ENCODE measurements at regions not wholly inside any gene's neighbourhood (a gene's known extent, or its start where the extent isn't known, plus 50 kb on each side); places are given as distances from the start of the nearest gene placed in this dataset.

- intact Hi-C loops (cut with DNase I), result no loop called here
- no peak for TF ChIP-seq POLR2AphosphoS5 (IDR thresholded peaks at IDR 0.05)
- TF ChIP-seq CTCF (IDR thresholded peaks at IDR 0.05), result no peak
- no peaks in the 10 kb centered on the region for H3K36me3 ChIP-seq
- no peaks in the 10 kb centered on the region for H3K27me3 ChIP-seq (replicated peaks; ENCODE audit: insufficient read depth)
- H3K4me3 ChIP-seq, result no peak overlapping the region
- DNase-seq (ENCODE audit: low spot score), result no peak
- 55% methylated on average over 3 of the region's 3 CpGs for WGBS
- H3K9me3 ChIP-seq, result no peaks in the 10 kb centered on the region
- no peak overlapping the region for H3K27ac ChIP-seq
- no peaks in the 10 kb centered on the region for H3K4me1 ChIP-seq (replicated peaks)
Measured at GRCh38 chr4:62952366-62952765, 1456.9 kb downstream of the TECRL start.

- Histone ChIP-seq H3K27me3 (replicated peaks; ENCODE audit: insufficient read depth) (no peaks in the 10 kb centered on the region), H3K9me3 (no peaks in the 10 kb centered on the region), H3K4me3 (no peak overlapping the region), H3K27ac (no peak overlapping the region), H3K36me3 (no peaks in the 10 kb centered on the region), H3K4me1 (replicated peaks) (no peaks in the 10 kb centered on the region)
- DNase-seq (ENCODE audit: low spot score), result no peak
- no peak for TF ChIP-seq POLR2A (IDR thresholded peaks at IDR 0.05)
- intact Hi-C loops (cut with DNase I), result no loop called here
Measured at GRCh38 chr4:62948108-62948507, 1461.1 kb downstream of the TECRL start.

GRCh38 chr4:62940229-62940628 is 1469.0 kb downstream of the TECRL start:
- DNase-seq (ENCODE audit: low spot score), result no peak
- intact Hi-C loops (cut with DNase I), result no loop called here
- H3K27ac ChIP-seq, result no peak overlapping the region
- no peaks in the 10 kb centered on the region for H3K36me3 ChIP-seq
- no peaks in the 10 kb centered on the region for H3K9me3 ChIP-seq
- H3K4me1 ChIP-seq (replicated peaks), result no peaks in the 10 kb centered on the region
- H3K4me3 ChIP-seq, result no peak overlapping the region
- no peak for TF ChIP-seq POLR2A (IDR thresholded peaks at IDR 0.05)
- TF ChIP-seq CTCF (IDR thresholded peaks at IDR 0.05), result no peak
- TF ChIP-seq POLR2AphosphoS5 (IDR thresholded peaks at IDR 0.05), result no peak
- no peaks in the 10 kb centered on the region for H3K27me3 ChIP-seq (replicated peaks; ENCODE audit: insufficient read depth)

GRCh38 chr4:62930884-62931283 is 1478.4 kb downstream of the TECRL start:
- no peaks in the 10 kb centered on the region for H3K27me3 ChIP-seq (replicated peaks; ENCODE audit: insufficient read depth)
- H3K4me1 ChIP-seq (replicated peaks), result no peaks in the 10 kb centered on the region
- no peaks in the 10 kb centered on the region for H3K9me3 ChIP-seq
- DNase-seq (ENCODE audit: low spot score), result no peak
- 48% methylated on average over 1 of the region's 1 CpG for WGBS
- H3K4me3 ChIP-seq, result no peak overlapping the region
- no peaks in the 10 kb centered on the region for H3K36me3 ChIP-seq
- no peak overlapping the region for H3K27ac ChIP-seq
- TF ChIP-seq CTCF (IDR thresholded peaks at IDR 0.05) (no peak), POLR2AphosphoS5 (IDR thresholded peaks at IDR 0.05) (no peak), POLR2A (IDR thresholded peaks at IDR 0.05) (no peak)
- intact Hi-C loops (cut with DNase I), result no loop called here

- no peak for DNase-seq (ENCODE audit: low spot score)
- H3K27me3 ChIP-seq (replicated peaks; ENCODE audit: insufficient read depth), result no peaks in the 10 kb centered on the region
- no peaks in the 10 kb centered on the region for H3K4me1 ChIP-seq (replicated peaks)
- H3K36me3 ChIP-seq, result no peaks in the 10 kb centered on the region
- WGBS, result 77% methylated on average over 3 of the region's 3 CpGs
- intact Hi-C loops (cut with DNase I), result no loop called here
- TF ChIP-seq CTCF (IDR thresholded peaks at IDR 0.05) (no peak), POLR2A (IDR thresholded peaks at IDR 0.05) (no peak), POLR2AphosphoS5 (IDR thresholded peaks at IDR 0.05) (no peak)
- no peak overlapping the region for H3K4me3 ChIP-seq
- no peaks in the 10 kb centered on the region for H3K9me3 ChIP-seq
- H3K27ac ChIP-seq, result no peak overlapping the region
Measured at GRCh38 chr4:62928483-62928882, 1480.8 kb downstream of the TECRL start.

All from prostate gland (tissue), 2 donors.